Esophagus squamous epithelium (tissue), 4 donors: ENCODE measurements at regions not wholly inside any gene's neighbourhood (a gene's known extent, or its start where the extent isn't known, plus 50 kb on each side); places are given as distances from the start of the nearest gene placed in this dataset.

Experiments
- CTCF ChIP-seq, 6 experiments: fragments of 450-650 bp in 4 of 6; fragments of 200-600 bp in 2 of 6; sonication (generic) in 2 of 6; IDR thresholded peaks; one replicate each; pipeline ENCODE4 v1.5.1; 2016 to 2019; ENCODE audit warnings: antibody characterized with exemption in 6 of 6, mild to moderate bottlenecking in 4 of 6, moderate library complexity in 4 of 6
- POLR2A ChIP-seq, 4 donors: fragments of 450-650 bp; IDR thresholded peaks; one replicate each; pipeline ENCODE4 v1.6.1; 2017; ENCODE audit warnings: antibody characterized with exemption in 4 of 4, mild to moderate bottlenecking in 4 of 4, moderate library complexity in 3 of 4

- TF ChIP-seq CTCF (IDR thresholded peaks at IDR 0.05) (no peak), POLR2A (IDR thresholded peaks at IDR 0.05) (no peak)
Measured at GRCh38 chr2:116975608-116976007, 838.9 kb upstream of the DDX18 start.
